Heart left ventricle (tissue), 16 donors: ENCODE measurements at regions not wholly inside any gene's neighbourhood (a gene's known extent, or its start where the extent isn't known, plus 50 kb on each side); places are given as distances from the start of the nearest gene placed in this dataset.

Experiments
- ATAC-seq, 4 donors: fragments of 200-7000 bp; cut with Tn5 transposase; one replicate each; pipeline ENCODE4 v1.9.1; 2020 to 2022; ENCODE audit warnings: moderate library complexity in 4 of 4, mild to moderate bottlenecking in 3 of 4, moderate number of reproducible peaks in 1 of 4
- DNase-seq, 5 donors: peaks; one replicate each; pipeline ENCODE4 v3.0.0-alpha.2; 2020
- H3K27ac ChIP-seq, 12 donors: fragments of 200-600 bp; sonication (generic) in 4 of 12; one replicate each; pipeline versions ENCODE4 v1.5.0 to v1.8.0; 2016 to 2022; ENCODE audit warnings: mild to moderate bottlenecking in 2 of 12
- H3K27me3 ChIP-seq, 9 donors: fragments of 200-600 bp; sonication (generic) in 2 of 9; one replicate each; pipeline versions ENCODE4 v1.5.1 to v1.8.0; 2016 to 2022; ENCODE audit warnings: mild to moderate bottlenecking in 3 of 9
- H3K36me3 ChIP-seq, 9 donors: fragments of 200-600 bp; sonication (generic) in 2 of 9; one replicate each; pipeline versions ENCODE4 v1.5.0 to v1.8.0; 2018 to 2022; ENCODE audit warnings: mild to moderate bottlenecking in 2 of 9
- H3K4me1 ChIP-seq, 12 donors: fragments of 200-600 bp; sonication (generic) in 4 of 12; one replicate each; pipeline versions ENCODE4 v1.5.0 to v1.8.0; 2016 to 2022; ENCODE audit warnings: mild to moderate bottlenecking in 3 of 12
- H3K4me3 ChIP-seq, 12 donors: fragments of 200-600 bp; sonication (generic) in 4 of 12; one replicate each; pipeline versions ENCODE4 v1.5.0 to v1.8.0; 2017 to 2022; ENCODE audit warnings: mild to moderate bottlenecking in 9 of 12, moderate library complexity in 4 of 12
- H3K9me3 ChIP-seq, 12 donors: fragments of 200-600 bp; sonication (generic) in 4 of 12; one replicate each; pipeline versions ENCODE4 v1.5.0 to v1.8.0; 2016 to 2022; ENCODE audit warnings: mild to moderate bottlenecking in 1 of 12
- CTCF ChIP-seq, 12 donors: fragments of 200-600 bp; sonication (generic) in 4 of 12; IDR thresholded peaks; one replicate each; pipeline versions ENCODE4 v1.5.0 to v1.8.0; 2018 to 2022; ENCODE audit warnings: antibody characterized with exemption in 12 of 12, mild to moderate bottlenecking in 5 of 12
- POLR2A ChIP-seq, 2 donors: fragments of 450-650 bp; IDR thresholded peaks; one replicate each; pipeline ENCODE4 v1.6.1; 2017; ENCODE audit warnings: antibody characterized with exemption in 2 of 2, mild to moderate bottlenecking in 2 of 2, moderate library complexity in 2 of 2
- WGBS, 4 donors: extraction: QIAGEN DNeasy Blood & Tissue Kit in 2 of 4; methylation state at CpG; one replicate each; pipeline versions ENCODE4 v1.1.5 to v1.1.7; 2013 to 2018; 5-methylcytosine and 5-hydroxymethylcytosine counted together
- intact Hi-C, 10 donors: fragments of 100-400 bp; cut with DNase I; formaldehyde crosslinking; loops; one replicate each; pipeline versions ENCODE4 v1.11.1 to v1.14.2; 2022
- donor health status: ischemic (EF 13 %, LVEDD 7.1; RV severe dilation, severe dysfunction).
- donor health status: healthy with polysubstance abuse.
- donor health status: DM: no; HTN: yes; CAD: no.
- donor health status: DM: no; HTN: no; CAD: no.
- donor health status: ischemic (EF 25% LVEDD 6.9; RV normal size, moderate dysfunction).
- donor health status: ischemic (EF 25% LVEDD 5.7; RV mildly dilated, moderate dysfunction).
- donor health status: healthy.
- donor health status: DM: yes; HTN: yes; CAD: no.
- donor health status: ischemic (EF 35%, LVEDD 5.7; RV mildly dilated, moderate dysfunction).
- donor health status: nonischemic (EF 11% LVEDD 7.7; RV severe dilation, severe dysfunction).
- donor health status: DM: yes; HTN: yes; CAD: no.
- donor health status: PGD.
- donor health status: ischemic (EF 29% LVEDD 5.4; RV normal size, mild dysfunction).
- donor health status: nonischemic (EF 23%, LVEDD 6.1; RV moderate dilation, normal function).

DNA sequence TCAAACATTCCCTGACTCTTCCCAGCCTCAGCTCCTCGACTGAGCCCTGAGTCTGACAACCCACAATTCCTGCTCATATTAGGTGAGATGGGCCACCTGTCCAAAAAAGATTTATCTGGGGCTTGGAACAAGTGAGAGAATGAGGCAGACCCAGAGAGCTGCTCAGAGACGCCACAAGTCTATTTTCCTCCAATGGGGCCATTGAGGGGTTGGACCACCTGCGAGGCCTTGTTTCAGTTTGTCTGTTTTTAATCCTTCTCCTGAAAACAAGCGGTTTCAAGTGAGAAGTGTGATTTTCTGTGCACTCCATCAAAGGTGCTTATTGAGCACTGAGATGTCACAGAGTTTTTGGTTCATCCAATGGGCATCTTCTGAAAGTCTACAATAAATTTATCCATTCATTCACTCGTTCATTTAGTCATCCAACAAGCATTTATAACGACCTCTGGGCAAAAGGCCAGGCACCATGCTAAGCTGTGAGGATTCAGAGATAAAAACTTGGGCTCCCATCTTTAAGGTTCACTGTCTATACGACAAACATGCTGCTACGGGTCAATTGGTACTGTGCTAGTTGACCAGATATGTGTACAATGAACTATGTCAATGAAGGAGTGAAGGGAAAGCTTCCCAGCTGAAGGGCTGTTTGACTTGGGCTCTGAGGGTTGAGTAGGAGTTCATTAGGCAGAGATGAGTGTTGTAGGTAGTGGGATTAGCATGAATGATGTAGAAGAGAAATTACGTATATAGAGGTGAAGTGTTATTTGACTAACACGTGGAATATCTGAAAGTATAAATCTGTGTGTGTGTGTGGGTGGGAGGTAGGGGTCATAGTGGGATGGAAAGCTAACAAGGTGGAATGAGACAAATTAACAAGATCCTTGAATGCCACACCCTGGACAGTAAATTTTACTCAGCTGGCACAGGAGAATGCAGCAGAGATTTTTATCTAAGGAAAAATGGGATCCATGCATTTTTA is 168.9 kb downstream of the MIAT start:
- 76 to 80% (median 78%) methylated on average over 10 of the region's 10 CpGs for WGBS, 4 donors
- DNase-seq (no peak), ATAC-seq (no peak)
- H3K27me3 ChIP-seq = no peaks in the 10 kb centered on the region
- H3K36me3 ChIP-seq = no peaks in the 10 kb centered on the region
- intact Hi-C loops = no loop called here
- no peak for TF ChIP-seq CTCF (IDR thresholded peaks at IDR 0.05)
- peaks cover 0 to 9% (median 0%) of the 10 kb centered on the region in 12 donors for H3K4me1 ChIP-seq
- no peaks in the 10 kb centered on the region for H3K9me3 ChIP-seq
- H3K27ac ChIP-seq = no peak overlapping the region
- H3K4me3 ChIP-seq = no peak overlapping the region

- Histone ChIP-seq H3K4me3 (no peak overlapping the region), H3K4me1 (peaks cover 0 to 9% (median 0%) of the 10 kb centered on the region in 12 donors), H3K27me3 (no peaks in the 10 kb centered on the region), H3K9me3 (no peaks in the 10 kb centered on the region), H3K36me3 (no peaks in the 10 kb centered on the region), H3K27ac (no peak overlapping the region)
- intact Hi-C loops = no loop called here
- 85 to 89% (median 86%) methylated on average over 4 of the region's 4 CpGs for WGBS, 4 donors
- ATAC-seq (no peak), DNase-seq (no peak)
- TF ChIP-seq CTCF (IDR thresholded peaks at IDR 0.05) (no peak), POLR2A (IDR thresholded peaks at IDR 0.05) (no peak)
Measured at GRCh38 chr22:26827611-26828010, 170.2 kb downstream of the MIAT start.

DNA sequence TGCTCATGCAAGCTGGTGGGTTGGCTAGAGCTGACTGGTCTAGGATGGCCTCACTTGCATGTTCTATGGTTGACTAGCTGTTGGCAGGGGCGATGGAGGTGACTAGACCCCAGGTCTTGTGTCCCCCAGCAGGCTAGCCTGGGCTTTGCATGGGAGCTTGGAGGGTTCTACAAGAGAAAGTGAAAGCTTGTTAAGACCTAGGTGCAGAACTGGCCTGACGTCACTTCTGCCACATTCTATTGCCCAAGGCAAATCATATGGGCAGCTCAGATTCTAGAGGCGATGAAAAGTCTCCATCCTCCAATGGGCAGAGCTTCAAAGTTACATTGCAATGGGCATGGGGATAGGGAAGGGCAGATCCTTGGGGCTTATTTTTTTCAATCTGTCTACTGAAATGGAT is 170.9 kb downstream of the MIAT start:
- Histone ChIP-seq H3K9me3 (no peaks in the 10 kb centered on the region), H3K27me3 (no peaks in the 10 kb centered on the region), H3K4me3 (no peak overlapping the region), H3K4me1 (peaks cover 0 to 9% (median 0%) of the 10 kb centered on the region in 12 donors), H3K36me3 (no peaks in the 10 kb centered on the region), H3K27ac (no peak overlapping the region)
- intact Hi-C loops = no loop called here
- no peak for TF ChIP-seq POLR2A (IDR thresholded peaks at IDR 0.05)
- TF ChIP-seq CTCF (IDR thresholded peaks at IDR 0.05) = no peak
- ATAC-seq (no peak), DNase-seq (no peak)
- 90 to 97% (median 93%) methylated on average over 3 of the region's 3 CpGs for WGBS, 4 donors

DNA sequence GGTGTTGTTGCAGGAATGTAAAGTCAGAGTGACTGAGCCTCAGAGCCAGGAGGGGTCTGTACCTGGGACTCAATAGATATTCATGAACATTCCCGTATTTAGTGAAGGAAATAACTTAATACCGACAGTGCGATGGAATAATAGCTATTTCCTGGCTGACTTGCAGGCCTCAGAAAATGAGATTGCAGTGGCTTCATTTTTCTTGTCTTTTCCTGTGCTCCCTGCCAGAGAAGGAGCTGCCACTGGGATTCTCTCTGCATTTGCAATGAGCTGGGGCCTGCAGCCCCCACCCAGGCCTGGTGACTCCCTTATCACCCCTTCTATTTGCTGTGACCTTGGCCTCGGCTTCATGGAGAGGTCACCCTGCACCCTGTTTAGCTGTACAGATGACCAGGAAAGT is 173.4 kb downstream of the MIAT start:
- no peaks in the 10 kb centered on the region for H3K9me3 ChIP-seq
- TF ChIP-seq POLR2A (IDR thresholded peaks at IDR 0.05) = no peak
- TF ChIP-seq CTCF (IDR thresholded peaks at IDR 0.05) = no peak
- DNase-seq = no peak
- WGBS, 4 donors = 42 to 64% (median 54%) methylated on average over 4 of the region's 4 CpGs
- no peak for ATAC-seq
- no peak overlapping the region for H3K4me3 ChIP-seq
- no peaks in the 10 kb centered on the region for H3K27me3 ChIP-seq
- H3K27ac ChIP-seq = no peak overlapping the region
- intact Hi-C loops = no loop called here
- H3K36me3 ChIP-seq = no peaks in the 10 kb centered on the region
- peaks cover 0 to 9% (median 0%) of the 10 kb centered on the region in 12 donors for H3K4me1 ChIP-seq
